CD4-positive, alpha-beta T cell treated with Interleukin-1 beta for 1 hour (primary cell): ENCODE measurements at regions not wholly inside any gene's neighbourhood (a gene's known extent, or its start where the extent isn't known, plus 50 kb on each side); places are given as distances from the start of the nearest gene placed in this dataset.
"Not testable (repeated sequence)": the region's sequence is repeated elsewhere in the genome, so short reads cannot be mapped to it uniquely, and the experiment has no call there.

Experiments
- DNase-seq, 2 donors: peaks; one replicate each; pipeline ENCODE4 v3.0.0-alpha.2; 2020 to 2022

DNA sequence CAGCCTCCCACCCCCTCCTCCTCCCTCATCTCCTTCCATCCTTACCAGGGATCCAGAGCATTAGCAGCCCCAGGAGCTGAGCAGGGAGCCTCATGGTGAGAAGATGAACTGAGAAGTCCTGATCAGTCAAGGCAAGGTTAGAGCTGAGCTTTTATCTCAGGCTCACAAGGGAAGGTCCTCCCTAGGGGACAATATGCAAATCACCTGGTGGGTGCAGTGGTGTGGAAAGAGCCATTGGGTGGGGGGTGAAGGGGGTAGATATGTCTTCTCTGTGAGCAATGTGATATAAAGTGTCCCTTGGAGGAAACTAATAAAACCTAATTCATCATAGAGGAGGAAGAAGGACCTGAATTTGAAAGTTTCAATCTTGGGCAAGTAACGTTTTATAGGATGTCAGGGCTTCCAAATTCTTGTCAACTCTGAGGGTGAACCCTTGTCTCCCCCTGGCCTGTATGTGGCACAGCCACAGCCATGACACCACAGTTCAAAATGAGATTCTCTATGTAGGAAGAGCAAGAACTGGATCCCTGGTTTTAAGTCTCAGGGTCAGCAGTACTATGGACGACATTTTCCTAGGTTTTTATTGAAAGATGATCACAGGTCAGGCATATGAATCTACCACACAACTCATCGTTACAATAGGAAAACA lies 543.5 kb downstream of the RPIA start:
- not testable (repeated sequence) for DNase-seq

DNA sequence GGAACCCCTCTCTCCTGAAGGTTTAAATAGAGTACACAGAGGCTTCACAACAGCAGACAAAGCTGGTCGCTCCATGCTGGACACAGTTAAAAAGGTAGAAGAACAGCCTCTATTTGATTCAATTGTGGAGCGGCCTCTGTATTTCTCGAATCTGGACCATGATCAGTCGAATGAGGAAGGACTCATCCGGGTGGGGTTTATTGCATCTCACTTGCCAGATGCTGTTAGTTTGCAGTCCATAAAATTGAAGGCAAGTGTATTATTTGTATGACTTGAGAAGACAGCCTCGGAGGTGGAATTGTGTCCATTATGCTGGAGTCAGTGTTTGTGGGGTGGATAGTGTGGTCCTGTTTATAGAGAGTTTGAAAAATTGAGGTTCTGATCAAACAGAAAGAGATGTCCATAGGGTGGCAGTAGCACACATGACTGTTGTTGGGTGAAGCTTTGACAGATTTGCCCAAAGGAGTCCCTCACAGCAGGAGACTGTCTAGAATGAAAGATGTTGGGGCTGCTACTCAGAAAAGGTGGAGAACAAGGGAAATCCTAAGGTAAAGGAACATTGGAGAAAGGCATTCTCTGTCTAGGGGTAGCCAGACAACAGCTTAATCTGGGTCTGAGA lies 545.5 kb downstream of the RPIA start:
- not testable (repeated sequence) for DNase-seq

GRCh38 chr2:89237783-89238182 lies 546.3 kb downstream of the RPIA start:
- not testable (repeated sequence) for DNase-seq

GRCh38 chr2:89243114-89243700 lies 551.7 kb downstream of the RPIA start:
- DNase-seq, result not testable (repeated sequence)

DNA sequence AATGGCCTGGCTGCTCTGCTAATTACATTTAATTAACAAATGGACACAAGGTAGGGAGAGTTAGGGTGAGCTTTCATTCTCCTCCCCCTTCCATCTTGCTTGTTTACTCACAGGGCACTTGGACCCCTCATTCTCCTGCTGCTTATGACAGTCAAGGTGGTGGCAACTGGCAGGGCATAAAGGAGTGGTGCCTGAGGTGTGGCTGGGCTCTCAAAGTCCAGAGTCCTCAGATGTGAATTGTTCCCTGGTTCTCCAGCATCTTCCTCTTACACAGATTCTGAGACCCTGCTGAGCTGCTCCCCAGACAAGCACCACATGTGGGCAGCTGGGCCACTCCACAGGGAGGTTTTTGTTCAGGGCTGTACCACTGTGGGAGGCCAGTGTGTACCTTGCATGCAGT lies 552.9 kb downstream of the RPIA start:
- not testable (repeated sequence) for DNase-seq

- not testable (repeated sequence) for DNase-seq
Measured at GRCh38 chr2:89245478-89245877, 554.0 kb downstream of the RPIA start.

DNA sequence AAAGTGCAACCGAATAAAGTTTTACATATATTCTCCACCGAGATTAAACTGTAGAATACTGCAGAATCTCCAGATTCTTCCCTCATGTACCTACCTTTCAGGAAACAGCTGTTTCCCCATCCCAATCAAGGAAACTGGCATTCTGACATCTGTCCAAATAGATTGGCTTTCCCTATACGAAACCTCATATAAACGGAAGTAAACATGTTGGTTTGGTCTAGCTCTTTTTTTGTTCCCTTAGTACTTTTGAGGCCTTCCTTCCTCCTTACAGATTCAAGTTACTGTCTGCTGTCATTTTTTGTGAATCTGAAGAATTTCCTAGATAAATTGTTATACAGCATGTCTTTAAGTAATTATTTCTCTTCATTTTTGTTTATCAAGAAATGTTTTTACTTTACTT lies 554.6 kb downstream of the RPIA start:
- not testable (repeated sequence) for DNase-seq

DNA sequence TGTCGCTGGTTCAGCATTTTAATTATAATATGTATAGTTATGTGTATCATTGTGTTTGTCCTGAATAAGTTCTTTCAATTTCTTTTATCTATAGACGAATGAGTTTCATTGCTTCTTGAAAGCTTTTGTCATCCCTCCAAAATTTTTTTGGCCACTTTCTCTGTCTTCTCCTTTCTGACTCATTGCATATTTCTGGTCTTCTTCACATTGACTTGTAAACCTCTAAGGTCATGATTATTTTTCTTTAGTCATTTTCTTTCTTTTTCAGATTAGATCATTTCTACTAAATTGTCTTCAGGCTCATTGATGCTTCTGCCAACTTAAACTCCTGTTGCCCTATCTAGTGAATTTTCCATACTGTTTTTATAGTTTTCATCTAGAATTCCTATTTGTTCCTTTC lies 555.1 kb downstream of the RPIA start:
- not testable (repeated sequence) for DNase-seq

DNA sequence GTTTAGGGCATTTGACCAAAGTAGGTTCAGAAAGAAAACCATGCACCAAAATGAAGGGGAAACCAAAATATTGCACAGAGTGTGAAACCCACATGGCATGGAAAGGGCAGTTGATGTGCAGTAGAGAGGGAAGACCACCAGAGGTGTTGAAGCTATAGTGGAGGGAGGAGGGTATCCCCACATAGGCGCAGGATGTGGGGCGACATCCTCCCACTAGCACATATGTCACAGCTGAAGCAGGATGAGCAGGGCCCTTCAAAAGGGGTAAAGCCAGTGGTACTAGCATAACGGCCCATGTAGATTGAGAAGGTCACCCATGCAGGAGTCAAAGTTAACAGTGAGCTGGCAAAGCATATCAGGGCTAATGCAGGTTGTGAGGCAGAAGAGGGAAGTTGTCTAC lies 563.5 kb downstream of the RPIA start:
- not testable (repeated sequence) for DNase-seq

DNA sequence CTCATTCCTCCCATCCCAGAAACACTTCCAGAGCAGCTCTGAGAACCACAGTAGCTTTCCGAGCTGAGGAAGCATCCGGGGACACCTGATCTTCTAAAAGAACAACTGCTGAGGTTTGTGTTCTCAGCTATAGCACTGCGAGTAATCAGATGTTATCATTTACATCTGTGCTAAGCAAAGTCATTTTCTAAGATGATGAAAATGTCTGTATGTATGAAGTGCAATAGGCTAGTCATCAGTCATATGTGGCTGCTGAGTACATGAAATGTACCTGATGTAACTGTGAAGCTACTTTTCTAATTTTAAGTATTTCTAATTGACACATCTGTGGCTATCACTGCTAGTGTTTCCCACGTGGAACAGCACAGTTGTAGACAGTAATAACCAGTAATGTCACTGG lies 582.0 kb downstream of the RPIA start:
- DNase-seq, result not testable (repeated sequence)

DNA sequence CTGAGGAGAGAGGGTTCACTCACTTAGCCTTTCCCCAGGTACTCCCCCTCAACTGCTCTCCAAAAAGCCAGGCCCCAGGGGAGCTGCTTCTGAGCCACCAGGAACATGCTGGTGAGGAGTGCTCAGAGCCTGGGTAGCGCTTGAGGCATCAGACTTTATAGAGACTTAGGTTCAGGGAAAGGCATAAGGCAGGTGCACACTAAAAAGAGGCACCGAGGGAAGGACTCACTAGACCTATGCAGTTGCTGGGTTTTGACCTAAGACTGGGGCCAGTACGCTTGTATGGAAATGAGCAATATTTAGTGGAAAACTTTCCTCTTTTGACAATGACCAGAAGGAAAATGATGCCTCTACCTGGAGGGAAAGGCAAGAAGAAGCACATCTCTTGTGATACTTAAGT lies 589.1 kb downstream of the RPIA start:
- not testable (repeated sequence) for DNase-seq

DNA sequence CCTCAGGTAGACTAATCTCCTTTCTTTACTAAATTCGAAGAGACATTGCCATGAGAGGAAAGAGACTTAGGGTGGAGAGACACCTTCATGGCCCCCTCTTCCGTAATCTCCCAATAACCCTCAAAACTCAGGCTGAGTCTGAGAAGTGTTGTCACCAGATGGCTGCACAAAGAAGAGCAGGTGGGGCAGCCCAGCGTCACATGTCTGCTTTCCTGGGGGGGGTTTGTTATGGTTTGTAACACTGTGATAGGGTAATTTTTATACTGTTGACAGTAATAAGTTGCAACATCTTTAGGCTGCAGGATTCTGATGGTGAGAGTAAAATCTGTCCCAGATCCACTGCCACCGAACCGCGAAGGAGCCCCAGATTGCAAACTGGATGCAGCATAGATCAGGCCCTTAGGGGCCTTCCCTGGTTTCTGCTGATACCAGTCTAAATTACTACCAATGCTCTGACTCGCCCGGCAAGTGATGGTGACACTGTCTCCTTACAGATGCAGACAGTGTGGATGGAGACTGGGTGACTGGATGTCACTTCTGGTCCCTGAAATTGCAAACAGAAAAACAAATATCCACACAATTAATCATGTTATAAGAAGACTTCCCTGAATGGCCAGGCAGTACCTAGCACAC lies 595.1 kb downstream of the RPIA start:
- not testable (repeated sequence) for DNase-seq

DNA sequence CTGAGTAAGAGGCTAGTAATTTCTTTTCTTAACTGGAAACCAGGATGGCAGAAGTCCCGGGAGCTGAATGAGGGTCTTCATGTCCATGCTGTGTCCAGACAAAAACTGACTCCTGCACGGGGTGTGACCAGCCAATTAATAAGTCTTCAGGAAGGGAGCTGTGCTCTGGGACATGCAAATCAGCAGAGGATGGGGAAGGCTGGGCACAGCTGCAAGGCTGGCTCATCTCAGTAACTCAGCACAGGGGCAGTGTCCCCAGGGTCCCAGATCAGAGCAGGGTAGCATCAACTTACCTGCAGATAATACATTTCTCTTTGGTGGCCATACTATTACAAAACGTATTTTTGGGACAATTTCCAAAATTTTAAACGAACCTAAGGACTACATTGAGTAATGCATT lies 595.6 kb downstream of the RPIA start:
- DNase-seq, result not testable (repeated sequence)

DNA sequence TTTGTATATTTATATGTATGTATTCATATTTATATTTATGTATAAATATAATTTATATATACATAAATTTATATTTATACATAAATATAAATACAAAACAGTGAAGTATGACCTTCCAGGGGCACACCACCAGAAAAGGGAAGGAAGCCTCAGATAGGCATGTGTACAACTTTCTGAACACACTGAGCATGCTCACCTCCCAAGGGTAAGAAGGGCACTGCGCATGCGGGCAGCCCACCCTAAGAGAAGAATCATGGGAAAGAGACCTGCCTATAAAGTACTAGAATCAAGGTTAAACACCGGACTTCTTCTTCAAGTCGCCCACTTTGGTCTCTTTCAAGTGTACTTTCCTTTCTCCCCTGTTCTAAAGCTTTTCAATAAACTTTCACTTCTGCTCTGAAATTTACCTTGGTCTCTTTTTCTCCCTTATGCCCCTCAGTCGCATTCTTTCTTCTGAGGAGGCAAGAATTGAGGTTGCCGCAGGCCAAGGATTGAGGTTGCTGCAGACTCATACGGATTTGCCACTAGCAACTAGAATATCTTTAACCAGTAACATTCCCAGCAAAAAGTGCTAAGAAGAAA lies 600.3 kb downstream of the RPIA start:
- not testable (repeated sequence) for DNase-seq

DNA sequence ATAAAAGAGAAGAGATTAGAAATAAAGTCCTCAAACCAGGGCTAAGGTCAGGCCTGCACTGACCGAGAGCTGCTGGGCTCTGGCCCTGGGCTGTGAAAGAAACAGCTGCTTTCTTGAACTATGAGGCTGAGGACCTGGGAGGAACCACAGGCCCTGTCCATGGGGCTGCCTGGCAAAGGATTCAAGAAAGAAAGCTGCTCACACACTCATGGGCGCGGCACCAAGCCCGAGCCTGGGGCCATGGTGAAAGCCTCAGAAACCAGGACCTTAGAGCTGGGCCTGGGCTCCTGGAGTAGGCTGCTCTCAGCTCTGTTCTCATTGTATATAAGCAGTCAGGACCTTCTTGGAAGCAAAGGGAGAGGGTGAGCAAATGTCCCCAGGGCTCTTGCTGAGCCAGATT lies 601.9 kb downstream of the RPIA start:
- DNase-seq, result not testable (repeated sequence)

GRCh38 chr2:89294335-89294734 lies 602.9 kb downstream of the RPIA start:
- not testable (repeated sequence) for DNase-seq

- DNase-seq, result not testable (repeated sequence)
Measured at GRCh38 chr2:89296820-89297398, 605.4 kb downstream of the RPIA start.

GRCh38 chr2:89299196-89299595 lies 607.7 kb downstream of the RPIA start:
- DNase-seq, result not testable (repeated sequence)

DNA sequence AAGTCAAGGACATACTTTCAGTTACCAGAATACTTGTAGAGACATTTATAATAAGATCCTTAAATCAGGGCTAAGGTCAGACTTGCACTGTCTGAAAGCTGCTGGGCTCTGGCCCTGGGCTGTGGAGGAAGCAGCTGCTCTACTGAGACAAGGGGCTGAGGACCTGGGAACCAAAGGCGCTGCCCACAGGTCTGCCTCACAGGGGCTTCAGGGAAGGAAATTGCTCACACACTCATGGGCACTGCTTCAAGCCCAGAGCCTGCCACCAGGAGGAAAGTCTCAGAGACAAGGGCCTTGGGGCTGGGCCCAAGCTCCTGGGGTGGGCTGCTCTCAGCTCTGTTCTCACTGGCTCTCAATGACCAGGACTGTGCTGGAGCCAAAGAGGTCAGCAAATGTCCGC lies 614.1 kb downstream of the RPIA start:
- not testable (repeated sequence) for DNase-seq

GRCh38 chr2:89306869-89307637 lies 615.6 kb downstream of the RPIA start:
- DNase-seq, result not testable (repeated sequence)

- DNase-seq, result not testable (repeated sequence)
Measured at GRCh38 chr2:89318990-89319389, 627.5 kb downstream of the RPIA start.

GRCh38 chr2:89325894-89326293 lies 634.4 kb downstream of the RPIA start:
- DNase-seq, result not testable (repeated sequence)
